Liver (tissue), 8 donors: ENCODE measurements at regions not wholly inside any gene's neighbourhood (a gene's known extent, or its start where the extent isn't known, plus 50 kb on each side); places are given as distances from the start of the nearest gene placed in this dataset.
A peak's percentile ranks its signal among the peaks of the same experiment; 100 is the strongest.

Source experiments
- DNase-seq: peaks from one replicate; pipeline ENCODE4 v3.0.0-alpha.2; 2017; ENCODE audit warnings: low spot score
- H3K27ac ChIP-seq, 2 donors: one replicate each; pipeline ENCODE4 v1.7.0; 2013; ENCODE audit warnings: inconsistent platforms in 2 of 2, low read length in 2 of 2, control low read depth in 1 of 2, low read depth in 1 of 2, mild to moderate bottlenecking in 1 of 2
- H3K27me3 ChIP-seq, 4 donors: one replicate each; pipeline versions ENCODE4 v1.6.1 to v1.7.0; 2013; ENCODE audit warnings: low read length in 3 of 4, inconsistent platforms in 1 of 4, mild to moderate bottlenecking in 1 of 4, moderate library complexity in 1 of 4; ENCODE audit not compliant: control insufficient read depth in 4 of 4, insufficient read depth in 4 of 4
- H3K36me3 ChIP-seq, 4 donors: one replicate each; pipeline versions ENCODE4 v1.6.1 to v1.7.0; 2013; ENCODE audit warnings: low read length in 3 of 4, mild to moderate bottlenecking in 3 of 4, low read depth in 1 of 4, moderate library complexity in 1 of 4; ENCODE audit not compliant: control insufficient read depth in 4 of 4, insufficient read depth in 3 of 4
- H3K4me1 ChIP-seq, 4 donors: one replicate each; pipeline versions ENCODE4 v1.6.1 to v1.7.0; 2013; ENCODE audit warnings: low read length in 3 of 4, mild to moderate bottlenecking in 3 of 4, moderate library complexity in 1 of 4; ENCODE audit not compliant: control insufficient read depth in 4 of 4, insufficient read depth in 4 of 4
- H3K4me3 ChIP-seq, 3 donors: one replicate each; pipeline versions ENCODE4 v1.6.1 to v1.7.0; 2013; ENCODE audit warnings: low read length in 3 of 3, control low read depth in 1 of 3, low read depth in 1 of 3, mild to moderate bottlenecking in 1 of 3
- H3K9ac ChIP-seq, 2 donors: one replicate each; pipeline ENCODE4 v1.7.0; 2013; ENCODE audit warnings: low read length in 2 of 2, mild to moderate bottlenecking in 2 of 2, moderate library complexity in 2 of 2, control low read depth in 1 of 2, low read depth in 1 of 2
- H3K9me3 ChIP-seq, 4 donors: one replicate each; pipeline versions ENCODE4 v1.6.1 to v1.7.0; 2013; ENCODE audit warnings: low read length in 3 of 4; ENCODE audit not compliant: control insufficient read depth in 4 of 4
- FOXA2 ChIP-seq: IDR thresholded peaks from 2 replicates; pipeline ENCODE4 v1.6.1; 2016; ENCODE audit warnings: antibody characterized with exemption
- GABPA ChIP-seq, 2 donors: IDR thresholded peaks in 1 of 2; conservative IDR thresholded peaks in 1 of 2; 2 replicates each; pipeline ENCODE4 v1.6.1; 2016; ENCODE audit warnings: antibody characterized with exemption in 2 of 2, mild to moderate bottlenecking in 1 of 2, moderate library complexity in 1 of 2
- HNF4G ChIP-seq: IDR thresholded peaks from 2 replicates; pipeline ENCODE4 v1.6.1; 2016; ENCODE audit warnings: antibody characterized with exemption
- NR2F2 ChIP-seq: IDR thresholded peaks from 2 replicates; pipeline ENCODE4 v1.6.1; 2016; ENCODE audit warnings: antibody characterized with exemption
- SP1 ChIP-seq: IDR thresholded peaks from 2 replicates; pipeline ENCODE4 v1.6.1; 2018; ENCODE audit warnings: antibody characterized with exemption, mild to moderate bottlenecking
- TAF1 ChIP-seq: conservative IDR thresholded peaks from 2 replicates; pipeline ENCODE4 v1.6.1; 2016; ENCODE audit warnings: antibody characterized with exemption, mild to moderate bottlenecking
- ZBTB33 ChIP-seq: IDR thresholded peaks from 2 replicates; pipeline ENCODE4 v1.6.1; 2016; ENCODE audit warnings: antibody characterized with exemption
- whole genome bisulfite sequencing: extraction: QIAGEN DNeasy Blood & Tissue Kit; methylation state at CpG from one replicate; pipeline ENCODE4 v1.1.7; 2013; 5-methylcytosine and 5-hydroxymethylcytosine counted together
- TF ChIP-seq, protein P1 (sequence below): fragments of 150-350 bp; IDR thresholded peaks from 2 replicates; pipeline ENCODE4 v1.5.1; 2017; ENCODE audit warnings: improper control_type of control experiment, low read depth, low read length; ENCODE audit not compliant: missing input control
- TF ChIP-seq, protein P2 (sequence below): IDR thresholded peaks from 2 replicates; pipeline ENCODE4 v1.6.1; 2016; ENCODE audit warnings: antibody characterized with exemption, mild to moderate bottlenecking
- donor health status: healthy.
- donor health status: healthy.
- donor health status: healthy.
- donor health status: healthy.
- donor health status: healthy.

DNA sequence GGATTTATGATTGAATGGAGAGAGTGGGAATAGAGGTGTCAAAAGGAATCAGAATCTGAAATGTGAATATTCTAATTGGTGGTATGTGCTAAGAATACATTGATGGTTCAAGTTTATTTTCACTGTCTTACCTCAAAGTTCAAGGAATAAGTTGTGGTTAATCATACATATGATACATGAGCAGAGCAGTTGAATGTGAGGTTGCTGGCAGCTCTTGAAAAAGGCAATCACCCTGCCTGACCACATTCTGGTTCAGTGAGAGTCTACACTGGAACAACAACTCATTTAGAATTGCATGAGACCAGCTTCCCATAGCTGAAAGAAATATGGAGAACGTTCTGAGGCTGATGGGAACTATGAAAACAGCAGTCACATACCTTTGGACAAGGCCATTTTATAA lies 68.3 kb upstream of the ARHGAP29 start:
- Histone ChIP-seq H3K36me3 (no peaks in the 10 kb centered on the region), H3K27ac (no peak overlapping the region), H3K9ac (no peak overlapping the region), H3K9me3 (no peaks in the 10 kb centered on the region), H3K27me3 (no peaks in the 10 kb centered on the region), H3K4me1 (peaks cover 4 to 21% (median 11%) of the 10 kb centered on the region in 4 donors), H3K4me3 (no peak overlapping the region)
- no peak for TF ChIP-seq SP1
- TF ChIP-seq, protein P1, sequence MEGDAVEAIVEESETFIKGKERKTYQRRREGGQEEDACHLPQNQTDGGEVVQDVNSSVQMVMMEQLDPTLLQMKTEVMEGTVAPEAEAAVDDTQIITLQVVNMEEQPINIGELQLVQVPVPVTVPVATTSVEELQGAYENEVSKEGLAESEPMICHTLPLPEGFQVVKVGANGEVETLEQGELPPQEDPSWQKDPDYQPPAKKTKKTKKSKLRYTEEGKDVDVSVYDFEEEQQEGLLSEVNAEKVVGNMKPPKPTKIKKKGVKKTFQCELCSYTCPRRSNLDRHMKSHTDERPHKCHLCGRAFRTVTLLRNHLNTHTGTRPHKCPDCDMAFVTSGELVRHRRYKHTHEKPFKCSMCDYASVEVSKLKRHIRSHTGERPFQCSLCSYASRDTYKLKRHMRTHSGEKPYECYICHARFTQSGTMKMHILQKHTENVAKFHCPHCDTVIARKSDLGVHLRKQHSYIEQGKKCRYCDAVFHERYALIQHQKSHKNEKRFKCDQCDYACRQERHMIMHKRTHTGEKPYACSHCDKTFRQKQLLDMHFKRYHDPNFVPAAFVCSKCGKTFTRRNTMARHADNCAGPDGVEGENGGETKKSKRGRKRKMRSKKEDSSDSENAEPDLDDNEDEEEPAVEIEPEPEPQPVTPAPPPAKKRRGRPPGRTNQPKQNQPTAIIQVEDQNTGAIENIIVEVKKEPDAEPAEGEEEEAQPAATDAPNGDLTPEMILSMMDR: no peak
- WGBS: 90% methylated on average over 1 of the region's 1 CpG
- DNase-seq: no peak

- TF ChIP-seq HNF4G (no peak), GABPA (IDR thresholded peaks at IDR 0.05 in 1 of 2, conservative IDR thresholded peaks at IDR 0.05 in 1 of 2) (no peak), TAF1 (no peak)
- TF ChIP-seq, protein P2, sequence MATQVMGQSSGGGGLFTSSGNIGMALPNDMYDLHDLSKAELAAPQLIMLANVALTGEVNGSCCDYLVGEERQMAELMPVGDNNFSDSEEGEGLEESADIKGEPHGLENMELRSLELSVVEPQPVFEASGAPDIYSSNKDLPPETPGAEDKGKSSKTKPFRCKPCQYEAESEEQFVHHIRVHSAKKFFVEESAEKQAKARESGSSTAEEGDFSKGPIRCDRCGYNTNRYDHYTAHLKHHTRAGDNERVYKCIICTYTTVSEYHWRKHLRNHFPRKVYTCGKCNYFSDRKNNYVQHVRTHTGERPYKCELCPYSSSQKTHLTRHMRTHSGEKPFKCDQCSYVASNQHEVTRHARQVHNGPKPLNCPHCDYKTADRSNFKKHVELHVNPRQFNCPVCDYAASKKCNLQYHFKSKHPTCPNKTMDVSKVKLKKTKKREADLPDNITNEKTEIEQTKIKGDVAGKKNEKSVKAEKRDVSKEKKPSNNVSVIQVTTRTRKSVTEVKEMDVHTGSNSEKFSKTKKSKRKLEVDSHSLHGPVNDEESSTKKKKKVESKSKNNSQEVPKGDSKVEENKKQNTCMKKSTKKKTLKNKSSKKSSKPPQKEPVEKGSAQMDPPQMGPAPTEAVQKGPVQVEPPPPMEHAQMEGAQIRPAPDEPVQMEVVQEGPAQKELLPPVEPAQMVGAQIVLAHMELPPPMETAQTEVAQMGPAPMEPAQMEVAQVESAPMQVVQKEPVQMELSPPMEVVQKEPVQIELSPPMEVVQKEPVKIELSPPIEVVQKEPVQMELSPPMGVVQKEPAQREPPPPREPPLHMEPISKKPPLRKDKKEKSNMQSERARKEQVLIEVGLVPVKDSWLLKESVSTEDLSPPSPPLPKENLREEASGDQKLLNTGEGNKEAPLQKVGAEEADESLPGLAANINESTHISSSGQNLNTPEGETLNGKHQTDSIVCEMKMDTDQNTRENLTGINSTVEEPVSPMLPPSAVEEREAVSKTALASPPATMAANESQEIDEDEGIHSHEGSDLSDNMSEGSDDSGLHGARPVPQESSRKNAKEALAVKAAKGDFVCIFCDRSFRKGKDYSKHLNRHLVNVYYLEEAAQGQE: no peak
- no peak for DNase-seq
- Histone ChIP-seq H3K27ac (no peak overlapping the region), H3K27me3 (no peaks in the 10 kb centered on the region), H3K9ac (no peak overlapping the region), H3K9me3 (no peaks in the 10 kb centered on the region), H3K36me3 (no peaks in the 10 kb centered on the region), H3K4me3 (no peak overlapping the region), H3K4me1 (peaks cover 8 to 21% (median 14%) of the 10 kb centered on the region in 4 donors)
- WGBS: 97% methylated on average over 1 of the region's 1 CpG
These were observed 67.2 kb upstream of the ARHGAP29 start for GRCh38 chr1:94304553-94304952.

- WGBS: 55% methylated on average over 1 of the region's 1 CpG
- TF ChIP-seq FOXA2: no peak
- TF ChIP-seq NR2F2: peak; percentile 65
- TF ChIP-seq ZBTB33: no peak
- Histone ChIP-seq H3K4me1 (peaks cover 6 to 32% (median 20%) of the 10 kb centered on the region in 4 donors), H3K9ac (no peak overlapping the region), H3K27me3 (no peaks in the 10 kb centered on the region), H3K4me3 (no peak overlapping the region), H3K27ac (no peak overlapping the region), H3K9me3 (no peaks in the 10 kb centered on the region), H3K36me3 (no peaks in the 10 kb centered on the region)
- no peak for DNase-seq
These were observed 65.6 kb upstream of the ARHGAP29 start for GRCh38 chr1:94303005-94303404.
